ENCODE measurements at regions not wholly inside any gene's neighbourhood (a gene's known extent, or its start where the extent isn't known, plus 50 kb on each side); places are given as distances from the start of the nearest gene placed in this dataset.
"Not testable (repeated sequence)": the region's sequence is repeated elsewhere in the genome, so short reads cannot be mapped to it uniquely, and the experiment has no call there.

DNA sequence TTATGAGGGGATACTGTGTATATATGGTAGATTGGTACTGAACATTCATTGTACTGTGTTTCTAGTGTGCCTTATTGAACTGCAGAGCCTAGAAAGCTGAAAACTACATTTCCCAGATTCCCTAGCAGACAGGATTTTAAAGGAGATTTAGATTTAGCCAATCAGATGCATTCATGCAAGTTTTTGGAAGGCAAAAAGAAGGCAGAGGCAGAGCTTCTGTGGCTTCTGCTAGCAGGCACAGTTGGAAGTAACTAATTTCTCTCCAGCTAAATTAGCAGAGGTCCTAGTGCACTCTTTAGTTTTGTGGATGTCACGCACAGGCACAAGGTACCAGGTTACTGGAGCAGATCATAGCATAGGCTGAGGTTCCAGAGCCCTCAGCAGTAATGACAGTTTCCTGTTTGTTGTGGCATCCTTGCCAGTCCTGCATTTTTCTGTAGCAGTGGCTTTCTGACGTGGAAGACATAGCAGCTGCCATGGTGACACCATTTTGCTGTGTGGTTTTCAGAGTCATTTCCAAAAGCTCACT, 83.7 kb upstream of the CCDC71L start:
- Histone ChIP-seq H2BK12ac (ENCODE audit: low read length) (no peak overlapping the region), H3K36me3 (replicated peaks in 1 of 2; ENCODE audit: control insufficient read depth in 2 of 2, insufficient read depth in 2 of 2, low read length in 2 of 2) (no peaks in the 10 kb centered on the region), H3K14ac (ENCODE audit: low read length) (no peak overlapping the region), H2AK5ac (ENCODE audit: low read depth, low read length) (no peak overlapping the region), H3K18ac (ENCODE audit: low read length) (no peak overlapping the region), H4K8ac (ENCODE audit: low read depth, low read length) (no peak overlapping the region), H2BK15ac (ENCODE audit: low read length) (no peak overlapping the region), H3K4me1 (ENCODE audit: control insufficient read depth in 2 of 2, insufficient read depth in 1 of 2, low read depth in 1 of 2, low read length in 2 of 2) (peaks cover 0 to 4% of the 10 kb centered on the region in 2 donors), H3K4me2 (ENCODE audit: insufficient read depth, low read length, poor library complexity, severe bottlenecking) (no peak overlapping the region), H3K9ac (ENCODE audit: low read depth, low read length, poor library complexity) (no peak overlapping the region), H3K23ac (ENCODE audit: low read depth, low read length, poor library complexity) (no peak overlapping the region), H2AFZ (ENCODE audit: low read length) (peak overlapping the region; percentile 30), H3K4ac (ENCODE audit: low read length) (no peak overlapping the region), H2BK120ac (ENCODE audit: low read depth, low read length) (no peak overlapping the region), H3K79me1 (ENCODE audit: low read depth, low read length) (no peaks in the 10 kb centered on the region), H3K9me3 (replicated peaks in 1 of 2; ENCODE audit: control insufficient read depth in 2 of 2, insufficient read depth in 1 of 2, low read depth in 1 of 2, low read length in 2 of 2) (no peaks in the 10 kb centered on the region), H3K4me3 (ENCODE audit: low read length in 2 of 2) (no peak overlapping the region), H3K27me3 (ENCODE audit: control insufficient read depth in 3 of 3, insufficient read depth in 3 of 3, low read depth in 1 of 3, low read length in 3 of 3) (no peaks in the 10 kb centered on the region), H3K27ac (replicated peaks; ENCODE audit: low read length) (no peak overlapping the region), H4K91ac (ENCODE audit: low read depth, low read length, poor library complexity) (no peak overlapping the region), H2BK5ac (ENCODE audit: low read length) (no peak overlapping the region)
- peak; percentile 14 for DNase-seq (ENCODE audit: low spot score)
- WGBS, 2 donors (ENCODE audit: extremely low coverage in 2 of 2, insufficient read length in 2 of 2, insufficient replicate concordance in 1 of 2), result no CpG with 5 or more reads among the region's 2 CpGs

DNA sequence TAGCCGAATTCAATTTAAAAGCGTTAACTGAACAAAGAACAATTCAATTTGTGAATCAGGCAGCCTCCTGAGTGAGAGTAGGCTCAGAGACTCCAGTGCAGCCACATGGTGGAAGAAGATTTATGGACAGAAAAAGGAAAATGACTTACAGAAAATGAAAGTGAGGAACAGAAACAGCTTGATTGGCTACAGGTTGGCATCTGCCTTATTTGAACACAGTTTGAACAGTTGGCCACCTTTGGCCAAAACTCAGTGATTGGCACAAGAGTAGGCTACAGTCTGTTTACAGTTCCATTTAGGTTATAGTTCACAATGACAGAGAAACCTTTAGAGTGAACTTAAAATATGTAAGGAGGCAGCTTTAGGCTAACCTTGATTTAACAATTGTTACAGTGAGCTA, 86.3 kb upstream of the CCDC71L start:
- not testable (repeated sequence) for H4K8ac ChIP-seq (ENCODE audit: low read depth, low read length); DNase-seq (ENCODE audit: low spot score); H2BK5ac ChIP-seq (ENCODE audit: low read length); H2AFZ ChIP-seq (ENCODE audit: low read length); H3K18ac ChIP-seq (ENCODE audit: low read length); H3K4me2 ChIP-seq (ENCODE audit: insufficient read depth, low read length, poor library complexity, severe bottlenecking); H3K36me3 ChIP-seq (replicated peaks in 1 of 2; ENCODE audit: control insufficient read depth in 2 of 2, insufficient read depth in 2 of 2, low read length in 2 of 2); H3K4ac ChIP-seq (ENCODE audit: low read length); H3K9me3 ChIP-seq (replicated peaks in 1 of 2; ENCODE audit: control insufficient read depth in 2 of 2, insufficient read depth in 1 of 2, low read depth in 1 of 2, low read length in 2 of 2); H3K27ac ChIP-seq (replicated peaks; ENCODE audit: low read length); H3K27me3 ChIP-seq (ENCODE audit: control insufficient read depth in 3 of 3, insufficient read depth in 3 of 3, low read depth in 1 of 3, low read length in 3 of 3); H3K4me1 ChIP-seq (ENCODE audit: control insufficient read depth in 2 of 2, insufficient read depth in 1 of 2, low read depth in 1 of 2, low read length in 2 of 2); H3K23ac ChIP-seq (ENCODE audit: low read depth, low read length, poor library complexity); H2BK12ac ChIP-seq (ENCODE audit: low read length); H3K14ac ChIP-seq (ENCODE audit: low read length); H4K91ac ChIP-seq (ENCODE audit: low read depth, low read length, poor library complexity); H3K79me1 ChIP-seq (ENCODE audit: low read depth, low read length); H2AK5ac ChIP-seq (ENCODE audit: low read depth, low read length); H2BK120ac ChIP-seq (ENCODE audit: low read depth, low read length); H2BK15ac ChIP-seq (ENCODE audit: low read length); H3K4me3 ChIP-seq (ENCODE audit: low read length in 2 of 2); H3K9ac ChIP-seq (ENCODE audit: low read depth, low read length, poor library complexity)
- WGBS, 2 donors (ENCODE audit: extremely low coverage in 2 of 2, insufficient read length in 2 of 2, insufficient replicate concordance in 1 of 2), result no CpG with 5 or more reads among the region's 2 CpGs

DNA sequence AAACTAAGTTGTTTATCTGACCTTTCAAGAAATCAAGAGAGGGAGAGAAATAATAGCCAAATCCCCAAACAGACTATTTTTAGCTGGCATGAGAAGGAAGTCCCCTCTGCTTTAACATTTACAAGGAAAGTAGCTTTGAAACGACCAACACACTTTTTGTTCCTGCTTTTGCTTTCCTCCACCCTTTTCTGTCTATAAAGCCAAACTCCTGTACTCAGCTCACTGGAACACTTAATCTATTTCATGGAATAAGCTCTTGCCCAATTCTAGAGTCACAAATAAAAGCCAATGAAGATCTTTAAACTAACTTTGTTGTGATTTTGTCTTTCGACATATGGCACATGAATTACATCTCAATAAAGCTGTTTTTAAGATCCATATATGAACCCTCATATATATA, 86.8 kb upstream of the CCDC71L start:
- H3K4me1 ChIP-seq (ENCODE audit: control insufficient read depth in 2 of 2, insufficient read depth in 1 of 2, low read depth in 1 of 2, low read length in 2 of 2), result peaks cover 0 to 4% of the 10 kb centered on the region in 2 donors
- no peak overlapping the region for H4K91ac ChIP-seq (ENCODE audit: low read depth, low read length, poor library complexity)
- H3K18ac ChIP-seq (ENCODE audit: low read length), result no peak overlapping the region
- no peak overlapping the region for H2AK5ac ChIP-seq (ENCODE audit: low read depth, low read length)
- H2BK15ac ChIP-seq (ENCODE audit: low read length), result no peak overlapping the region
- H3K79me1 ChIP-seq (ENCODE audit: low read depth, low read length), result no peaks in the 10 kb centered on the region
- no peak overlapping the region for H2BK120ac ChIP-seq (ENCODE audit: low read depth, low read length)
- no peak overlapping the region for H3K4me2 ChIP-seq (ENCODE audit: insufficient read depth, low read length, poor library complexity, severe bottlenecking)
- no peak overlapping the region for H2AFZ ChIP-seq (ENCODE audit: low read length)
- H2BK5ac ChIP-seq (ENCODE audit: low read length), result no peak overlapping the region
- no peak overlapping the region for H3K4me3 ChIP-seq (ENCODE audit: low read length in 2 of 2)
- no peaks in the 10 kb centered on the region for H3K9me3 ChIP-seq (replicated peaks in 1 of 2; ENCODE audit: control insufficient read depth in 2 of 2, insufficient read depth in 1 of 2, low read depth in 1 of 2, low read length in 2 of 2)
- H3K14ac ChIP-seq (ENCODE audit: low read length), result no peak overlapping the region
- no peak overlapping the region for H3K9ac ChIP-seq (ENCODE audit: low read depth, low read length, poor library complexity)
- no peaks in the 10 kb centered on the region for H3K27me3 ChIP-seq (ENCODE audit: control insufficient read depth in 3 of 3, insufficient read depth in 3 of 3, low read depth in 1 of 3, low read length in 3 of 3)
- H3K27ac ChIP-seq (replicated peaks; ENCODE audit: low read length), result no peak overlapping the region
- no peak overlapping the region for H3K23ac ChIP-seq (ENCODE audit: low read depth, low read length, poor library complexity)
- DNase-seq (ENCODE audit: low spot score), result no peak
- no peak overlapping the region for H4K8ac ChIP-seq (ENCODE audit: low read depth, low read length)
- no CpG with 5 or more reads among the region's 2 CpGs for WGBS, 2 donors (ENCODE audit: extremely low coverage in 2 of 2, insufficient read length in 2 of 2, insufficient replicate concordance in 1 of 2)
- no peak overlapping the region for H2BK12ac ChIP-seq (ENCODE audit: low read length)
- no peaks in the 10 kb centered on the region for H3K36me3 ChIP-seq (replicated peaks in 1 of 2; ENCODE audit: control insufficient read depth in 2 of 2, insufficient read depth in 2 of 2, low read length in 2 of 2)
- H3K4ac ChIP-seq (ENCODE audit: low read length), result no peak overlapping the region

DNA sequence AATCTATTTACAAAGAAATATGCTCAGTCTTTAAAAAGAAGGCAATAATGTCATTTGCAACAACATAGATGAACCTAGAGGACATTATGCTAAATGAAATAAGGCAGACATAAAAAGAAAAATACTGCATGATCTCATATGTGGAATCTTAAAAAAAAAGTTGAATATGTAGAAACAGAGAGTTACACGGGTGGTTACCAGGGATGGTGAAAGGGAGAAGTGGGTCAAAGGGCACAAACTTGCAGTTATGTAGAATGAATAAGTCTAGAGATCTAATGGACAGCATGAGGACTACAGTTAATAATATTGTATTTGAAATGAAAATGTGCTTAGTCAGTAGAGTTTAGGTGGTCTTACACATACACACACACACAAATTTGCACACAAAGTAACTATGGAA, 88.2 kb upstream of the CCDC71L start:
- Histone ChIP-seq H3K27ac (replicated peaks; ENCODE audit: low read length) (no peak overlapping the region), H3K4ac (ENCODE audit: low read length) (no peak overlapping the region), H2BK120ac (ENCODE audit: low read depth, low read length) (no peak overlapping the region), H3K14ac (ENCODE audit: low read length) (no peak overlapping the region), H3K36me3 (replicated peaks in 1 of 2; ENCODE audit: control insufficient read depth in 2 of 2, insufficient read depth in 2 of 2, low read length in 2 of 2) (no peaks in the 10 kb centered on the region), H4K91ac (ENCODE audit: low read depth, low read length, poor library complexity) (no peak overlapping the region), H2AK5ac (ENCODE audit: low read depth, low read length) (no peak overlapping the region), H3K9me3 (replicated peaks in 1 of 2; ENCODE audit: control insufficient read depth in 2 of 2, insufficient read depth in 1 of 2, low read depth in 1 of 2, low read length in 2 of 2) (no peaks in the 10 kb centered on the region), H2AFZ (ENCODE audit: low read length) (no peak overlapping the region), H3K23ac (ENCODE audit: low read depth, low read length, poor library complexity) (no peak overlapping the region), H2BK5ac (ENCODE audit: low read length) (no peak overlapping the region), H3K79me1 (ENCODE audit: low read depth, low read length) (no peaks in the 10 kb centered on the region), H3K18ac (ENCODE audit: low read length) (no peak overlapping the region), H3K4me3 (ENCODE audit: low read length in 2 of 2) (no peak overlapping the region), H3K4me1 (ENCODE audit: control insufficient read depth in 2 of 2, insufficient read depth in 1 of 2, low read depth in 1 of 2, low read length in 2 of 2) (peaks cover 0 to 4% of the 10 kb centered on the region in 2 donors), H2BK15ac (ENCODE audit: low read length) (no peak overlapping the region), H2BK12ac (ENCODE audit: low read length) (no peak overlapping the region), H4K8ac (ENCODE audit: low read depth, low read length) (no peak overlapping the region), H3K4me2 (ENCODE audit: insufficient read depth, low read length, poor library complexity, severe bottlenecking) (no peak overlapping the region), H3K9ac (ENCODE audit: low read depth, low read length, poor library complexity) (no peak overlapping the region), H3K27me3 (ENCODE audit: control insufficient read depth in 3 of 3, insufficient read depth in 3 of 3, low read depth in 1 of 3, low read length in 3 of 3) (no peaks in the 10 kb centered on the region)
- no CpG with 5 or more reads among the region's 1 CpG for WGBS, 2 donors (ENCODE audit: extremely low coverage in 2 of 2, insufficient read length in 2 of 2, insufficient replicate concordance in 1 of 2)
- DNase-seq (ENCODE audit: low spot score), result no peak

All from neuronal stem cell (in vitro differentiated cells).